HL-60 (cell line): ENCODE measurements at regions not wholly inside any gene's neighbourhood (a gene's known extent, or its start where the extent isn't known, plus 50 kb on each side); places are given as distances from the start of the nearest gene placed in this dataset.

ENCODE experiments used
- POLR2AphosphoS5 ChIP-seq: IDR thresholded peaks from 2 replicates; pipeline ENCODE4 v1.6.1; 2012; ENCODE audit warnings: low read depth
- TF ChIP-seq, protein P1 (sequence below): IDR thresholded peaks from one replicate; pipeline ENCODE4 v1.5.1; 2011; ENCODE audit warnings: low read length, control low read depth, inconsistent platforms; ENCODE audit not compliant: insufficient read depth

DNA sequence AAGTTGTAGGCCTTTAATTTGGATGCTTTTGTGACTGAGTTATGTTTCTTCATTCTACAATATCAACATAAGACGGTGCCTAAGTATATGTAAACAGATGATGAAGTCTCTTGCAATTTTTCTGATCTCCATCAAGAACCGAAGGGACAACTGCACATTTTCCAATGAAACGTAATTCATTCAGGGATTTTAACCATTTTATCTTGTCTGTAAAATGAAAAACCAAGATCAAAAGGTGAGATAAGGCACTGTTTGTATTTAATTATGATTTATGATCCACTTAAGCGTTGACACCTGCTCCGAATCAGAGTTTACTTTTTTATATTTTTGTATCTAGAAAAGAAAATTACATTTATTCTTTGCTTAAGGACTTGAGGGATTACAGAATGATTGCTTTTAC is 556.8 kb upstream of the ARGLU1 start:
- TF ChIP-seq, protein P1, sequence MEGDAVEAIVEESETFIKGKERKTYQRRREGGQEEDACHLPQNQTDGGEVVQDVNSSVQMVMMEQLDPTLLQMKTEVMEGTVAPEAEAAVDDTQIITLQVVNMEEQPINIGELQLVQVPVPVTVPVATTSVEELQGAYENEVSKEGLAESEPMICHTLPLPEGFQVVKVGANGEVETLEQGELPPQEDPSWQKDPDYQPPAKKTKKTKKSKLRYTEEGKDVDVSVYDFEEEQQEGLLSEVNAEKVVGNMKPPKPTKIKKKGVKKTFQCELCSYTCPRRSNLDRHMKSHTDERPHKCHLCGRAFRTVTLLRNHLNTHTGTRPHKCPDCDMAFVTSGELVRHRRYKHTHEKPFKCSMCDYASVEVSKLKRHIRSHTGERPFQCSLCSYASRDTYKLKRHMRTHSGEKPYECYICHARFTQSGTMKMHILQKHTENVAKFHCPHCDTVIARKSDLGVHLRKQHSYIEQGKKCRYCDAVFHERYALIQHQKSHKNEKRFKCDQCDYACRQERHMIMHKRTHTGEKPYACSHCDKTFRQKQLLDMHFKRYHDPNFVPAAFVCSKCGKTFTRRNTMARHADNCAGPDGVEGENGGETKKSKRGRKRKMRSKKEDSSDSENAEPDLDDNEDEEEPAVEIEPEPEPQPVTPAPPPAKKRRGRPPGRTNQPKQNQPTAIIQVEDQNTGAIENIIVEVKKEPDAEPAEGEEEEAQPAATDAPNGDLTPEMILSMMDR: no peak
- TF ChIP-seq POLR2AphosphoS5: no peak
